DOHH2 (cell line): ENCODE measurements at regions not wholly inside any gene's neighbourhood (a gene's known extent, or its start where the extent isn't known, plus 50 kb on each side); places are given as distances from the start of the nearest gene placed in this dataset.

Experiments
- H3F3A ChIP-seq: fragments of 200-600 bp; sonication (generic), shearing (Covaris generic); 2 replicates; pipeline ENCODE4 v1.6.0; 2016; ENCODE audit warnings: antibody characterized with exemption, mild to moderate bottlenecking; ENCODE audit not compliant: control insufficient read depth, insufficient read depth
- H3K27ac ChIP-seq: fragments of 200-600 bp; sonication (generic); 2 replicates; pipeline ENCODE4 v1.5.1; 2014; ENCODE audit warnings: low read depth, mild to moderate bottlenecking, low read length, moderate library complexity
- H3K27me3 ChIP-seq: fragments of 200-600 bp; sonication (generic); 2 replicates; pipeline ENCODE4 v1.6.1; 2014; ENCODE audit warnings: mild to moderate bottlenecking, low read length, mixed read lengths; ENCODE audit not compliant: control insufficient read depth
- H3K36me3 ChIP-seq: fragments of 200-600 bp; sonication (generic); 2 replicates; pipeline ENCODE4 v1.6.1; 2014; ENCODE audit warnings: mild to moderate bottlenecking, low read length, moderate library complexity, mixed read lengths; ENCODE audit not compliant: control insufficient read depth
- H3K4me1 ChIP-seq: fragments of 200-600 bp; sonication (generic); 2 replicates; pipeline ENCODE4 v1.6.1; 2014; ENCODE audit warnings: mild to moderate bottlenecking, low read length, mixed read lengths; ENCODE audit not compliant: control insufficient read depth
- H3K4me2 ChIP-seq: fragments of 200-600 bp; sonication (generic); 2 replicates; pipeline ENCODE4 v1.6.0; 2014; ENCODE audit warnings: mild to moderate bottlenecking, low read length, moderate library complexity
- H3K4me3 ChIP-seq: fragments of 200-600 bp; sonication (generic); 2 replicates; pipeline ENCODE4 v1.5.1; 2014; ENCODE audit warnings: mild to moderate bottlenecking, low read length, mixed read lengths
- H3K79me2 ChIP-seq: fragments of 200-600 bp; sonication (generic); 2 replicates; pipeline ENCODE4 v1.6.1; 2014; ENCODE audit warnings: mild to moderate bottlenecking, low read length, mixed read lengths; ENCODE audit not compliant: control insufficient read depth
- H3K9me2 ChIP-seq: fragments of 200-600 bp; sonication (generic); replicated peaks from 2 replicates; pipeline ENCODE4 v1.6.1; 2014; ENCODE audit warnings: mild to moderate bottlenecking, low read length, mixed read lengths; ENCODE audit not compliant: control insufficient read depth
- H3K9me3 ChIP-seq: fragments of 200-600 bp; sonication (generic); 2 replicates; pipeline ENCODE4 v1.6.1; 2014; ENCODE audit warnings: antibody characterized with exemption, low read length, mixed read lengths; ENCODE audit not compliant: control insufficient read depth, insufficient read depth
- H4K20me1 ChIP-seq: fragments of 200-600 bp; sonication (generic); 2 replicates; pipeline ENCODE4 v1.6.0; 2014; ENCODE audit warnings: low read depth, mild to moderate bottlenecking, antibody characterized with exemption, low read length, moderate library complexity; ENCODE audit not compliant: control insufficient read depth, insufficient read depth
- CTCF ChIP-seq: fragments of 200-600 bp; sonication (generic); IDR thresholded peaks from one replicate; pipeline ENCODE4 v1.5.1; 2014; ENCODE audit warnings: antibody characterized with exemption, mild to moderate bottlenecking, low read depth, low read length; ENCODE audit not compliant: poor library complexity, severe bottlenecking
- EZH2phosphoT487 ChIP-seq: fragments of 200-600 bp; sonication (generic); IDR thresholded peaks from 2 replicates; pipeline ENCODE4 v1.6.1; 2017; ENCODE audit warnings: borderline replicate concordance, mild to moderate bottlenecking, antibody characterized with exemption, low read length, moderate library complexity, mixed read lengths

GRCh38 chr6:27582928-27583725 is 110.2 kb upstream of the ZNF184 start:
- Histone ChIP-seq H3K79me2 (no peaks in the 10 kb centered on the region), H4K20me1 (no peaks in the 10 kb centered on the region), H3K27ac (no peak overlapping the region), H3K27me3 (peaks cover 8% of the 10 kb centered on the region; the same call in 1 of the 2 replicates), H3K9me3 (no peaks in the 10 kb centered on the region), H3K4me1 (no peaks in the 10 kb centered on the region), H3K4me3 (no peak overlapping the region), H3K36me3 (no peaks in the 10 kb centered on the region), H3K4me2 (no peak overlapping the region), H3K9me2 (no peaks in the 10 kb centered on the region), H3F3A (no peaks in the 10 kb centered on the region)
- TF ChIP-seq CTCF (no peak), EZH2phosphoT487 (no peak)

- Histone ChIP-seq H3K4me2 (no peak overlapping the region), H3K79me2 (no peaks in the 10 kb centered on the region), H3F3A (no peaks in the 10 kb centered on the region), H3K27me3 (no peaks in the 10 kb centered on the region), H3K27ac (no peak overlapping the region), H3K4me1 (no peaks in the 10 kb centered on the region), H3K9me2 (no peaks in the 10 kb centered on the region), H3K36me3 (no peaks in the 10 kb centered on the region), H4K20me1 (no peaks in the 10 kb centered on the region), H3K4me3 (no peak overlapping the region), H3K9me3 (no peaks in the 10 kb centered on the region)
- TF ChIP-seq CTCF (no peak), EZH2phosphoT487 (no peak)
These were observed 107.1 kb upstream of the ZNF184 start for GRCh38 chr6:27579973-27580372.

GRCh38 chr6:27577922-27578321 is 105.0 kb upstream of the ZNF184 start:
- H3K4me3 ChIP-seq, result no peak overlapping the region

More at GRCh38 chr6:27577922-27578321, 105.0 kb upstream of the ZNF184 start:
- no peak overlapping the region for H3K4me2 ChIP-seq
- H3K36me3 ChIP-seq, result no peaks in the 10 kb centered on the region
- H3K79me2 ChIP-seq, result no peaks in the 10 kb centered on the region
- no peaks in the 10 kb centered on the region for H3K4me1 ChIP-seq
- H4K20me1 ChIP-seq, result no peaks in the 10 kb centered on the region
- no peak for TF ChIP-seq EZH2phosphoT487
- no peak for TF ChIP-seq CTCF
- H3K27me3 ChIP-seq, result no peaks in the 10 kb centered on the region
- H3K9me3 ChIP-seq, result no peaks in the 10 kb centered on the region
- H3K27ac ChIP-seq, result no peak overlapping the region
- no peaks in the 10 kb centered on the region for H3F3A ChIP-seq
- no peaks in the 10 kb centered on the region for H3K9me2 ChIP-seq
